Caki2 (cell line): ENCODE measurements at regions not wholly inside any gene's neighbourhood (a gene's known extent, or its start where the extent isn't known, plus 50 kb on each side); places are given as distances from the start of the nearest gene placed in this dataset.

ENCODE experiments used
- DNase-seq: peaks from one replicate; pipeline ENCODE4 v3.0.0-alpha.2; 2015; ENCODE audit warnings: low read depth
- in situ Hi-C: cut with HindIII; loops from 2 replicates; pipeline ENCODE4 v1.10.0; 2016; ENCODE audit warnings: low sequenced_read_pairs, low pct_unique_long_range_greater_than_20kb, mixed read lengths

GRCh38 chr4:180823108-180823507 is 1420.1 kb upstream of the TENM3 start:
- in situ Hi-C loops, result no loop called here
- DNase-seq, result no peak

- peak; percentile 41 for DNase-seq
- in situ Hi-C loops, result no loop called here
Observed at GRCh38 chr4:180827232-180828009, 1415.8 kb upstream of the TENM3 start.

- in situ Hi-C loops, result no loop called here
- DNase-seq, result peak; percentile 70
Observed at GRCh38 chr4:180828455-180829018, 1414.7 kb upstream of the TENM3 start.

- DNase-seq, result peak; percentile 44
- in situ Hi-C loops, result no loop called here
Observed at GRCh38 chr4:180832073-180832472, 1411.1 kb upstream of the TENM3 start.

- DNase-seq, result no peak
- in situ Hi-C loops, result no loop called here
Observed at GRCh38 chr4:180840142-180840541, 1403.1 kb upstream of the TENM3 start.

- no peak for DNase-seq
- in situ Hi-C loops, result no loop called here
Observed at GRCh38 chr4:180850318-180850940, 1392.8 kb upstream of the TENM3 start.

- no peak for DNase-seq
Observed at GRCh38 chr4:180852738-180853137, 1390.5 kb upstream of the TENM3 start.

GRCh38 chr4:180855184-180855583 is 1388.0 kb upstream of the TENM3 start:
- in situ Hi-C loops, result no loop called here

More at GRCh38 chr4:180852738-180853137, 1390.5 kb upstream of the TENM3 start:
- in situ Hi-C loops, result no loop called here

GRCh38 chr4:180860089-180860720 is 1383.0 kb upstream of the TENM3 start:
- no peak for DNase-seq
- in situ Hi-C loops, result no loop called here

More at GRCh38 chr4:180855184-180855583, 1388.0 kb upstream of the TENM3 start:
- no peak for DNase-seq

- in situ Hi-C loops, result no loop called here
- DNase-seq, result no peak
Observed at GRCh38 chr4:180861651-180862050, 1381.6 kb upstream of the TENM3 start.

- in situ Hi-C loops, result no loop called here
- DNase-seq, result no peak
Observed at GRCh38 chr4:180866933-180867643, 1376.1 kb upstream of the TENM3 start.

GRCh38 chr4:180870623-180871022 is 1372.6 kb upstream of the TENM3 start:
- in situ Hi-C loops, result no loop called here

GRCh38 chr4:180898305-180898704 is 1344.9 kb upstream of the TENM3 start:
- in situ Hi-C loops, result no loop called here
- no peak for DNase-seq

More at GRCh38 chr4:180870623-180871022, 1372.6 kb upstream of the TENM3 start:
- DNase-seq, result no peak

GRCh38 chr4:180900781-180901180 is 1342.4 kb upstream of the TENM3 start:
- in situ Hi-C loops, result no loop called here

GRCh38 chr4:180909279-180909678 is 1333.9 kb upstream of the TENM3 start:
- in situ Hi-C loops, result no loop called here
- DNase-seq, result no peak

More at GRCh38 chr4:180900781-180901180, 1342.4 kb upstream of the TENM3 start:
- no peak for DNase-seq

- in situ Hi-C loops, result no loop called here
- peak; percentile 85 for DNase-seq
Observed at GRCh38 chr4:180913750-180914149, 1329.5 kb upstream of the TENM3 start.

GRCh38 chr4:180923486-180923885 is 1319.7 kb upstream of the TENM3 start:
- in situ Hi-C loops, result no loop called here
- DNase-seq, result no peak

- DNase-seq, result no peak
- in situ Hi-C loops, result no loop called here
Observed at GRCh38 chr4:180925805-180926204, 1317.4 kb upstream of the TENM3 start.
